NCI-H1417 treated with DMSO at 0.1 percent for 48 hours (cell line): ENCODE measurements at regions not wholly inside any gene's neighbourhood (a gene's known extent, or its start where the extent isn't known, plus 50 kb on each side); places are given as distances from the start of the nearest gene placed in this dataset.
"Not testable (repeated sequence)": the region's sequence is repeated elsewhere in the genome, so short reads cannot be mapped to it uniquely, and the experiment has no call there.

Experiments
- DNase-seq: peaks from one replicate; lab custom pipeline; 2025; lab: John Stamatoyannopoulos, UW

GRCh38 chr1:146411923-146412322, 183.1 kb upstream of the NOTCH2NLA start:
- DNase-seq, result not testable (repeated sequence)

- not testable (repeated sequence) for DNase-seq
These were observed 181.1 kb upstream of the NOTCH2NLA start for GRCh38 chr1:146409817-146410441.

- not testable (repeated sequence) for DNase-seq
These were observed 180.4 kb upstream of the NOTCH2NLA start for GRCh38 chr1:146409116-146409801.

GRCh38 chr1:146401281-146401825, 172.5 kb upstream of the NOTCH2NLA start:
- not testable (repeated sequence) for DNase-seq

- DNase-seq, result not testable (repeated sequence)
These were observed 171.6 kb upstream of the NOTCH2NLA start for GRCh38 chr1:146400173-146401121.

- DNase-seq, result not testable (repeated sequence)
These were observed 170.4 kb upstream of the NOTCH2NLA start for GRCh38 chr1:146399225-146399624.

GRCh38 chr1:146396801-146397200, 168.0 kb upstream of the NOTCH2NLA start:
- DNase-seq, result not testable (repeated sequence)

- not testable (repeated sequence) for DNase-seq
These were observed 167.4 kb upstream of the NOTCH2NLA start for GRCh38 chr1:146396242-146396641.

- DNase-seq, result not testable (repeated sequence)
These were observed 165.0 kb upstream of the NOTCH2NLA start for GRCh38 chr1:146393796-146394195.

- DNase-seq, result not testable (repeated sequence)
These were observed 164.3 kb upstream of the NOTCH2NLA start for GRCh38 chr1:146393154-146393553.

GRCh38 chr1:146389178-146389577, 160.4 kb upstream of the NOTCH2NLA start:
- not testable (repeated sequence) for DNase-seq

GRCh38 chr1:146387750-146388469, 159.1 kb upstream of the NOTCH2NLA start:
- DNase-seq, result not testable (repeated sequence)

- DNase-seq, result peak; percentile 76
These were observed 158.3 kb upstream of the NOTCH2NLA start for GRCh38 chr1:146386851-146387749.

GRCh38 chr1:146381196-146381595, 152.4 kb upstream of the NOTCH2NLA start:
- DNase-seq, result not testable (repeated sequence)

- peak; percentile 93 for DNase-seq
These were observed 148.1 kb upstream of the NOTCH2NLA start for GRCh38 chr1:146376708-146377496.

GRCh38 chr1:146376309-146376707, 147.5 kb upstream of the NOTCH2NLA start:
- peak; percentile 35 for DNase-seq

- DNase-seq, result not testable (repeated sequence)
These were observed 146.3 kb upstream of the NOTCH2NLA start for GRCh38 chr1:146375108-146375507.

GRCh38 chr1:146369940-146370339, 141.1 kb upstream of the NOTCH2NLA start:
- DNase-seq, result peak; percentile 14

- not testable (repeated sequence) for DNase-seq
These were observed 126.6 kb upstream of the NOTCH2NLA start for GRCh38 chr1:146355373-146355772.
